VCaP (cell line): ENCODE measurements at regions not wholly inside any gene's neighbourhood (a gene's known extent, or its start where the extent isn't known, plus 50 kb on each side); places are given as distances from the start of the nearest gene placed in this dataset.

Source experiments
- H3K27ac ChIP-seq: fragments of 450-650 bp; 2 replicates; pipeline ENCODE4 v1.5.1; 2017
- TF ChIP-seq, protein P1 (sequence below): fragments of 450-650 bp; conservative IDR thresholded peaks from 2 replicates; pipeline ENCODE4 v1.5.1; 2017; ENCODE audit warnings: mild to moderate bottlenecking, moderate library complexity

DNA sequence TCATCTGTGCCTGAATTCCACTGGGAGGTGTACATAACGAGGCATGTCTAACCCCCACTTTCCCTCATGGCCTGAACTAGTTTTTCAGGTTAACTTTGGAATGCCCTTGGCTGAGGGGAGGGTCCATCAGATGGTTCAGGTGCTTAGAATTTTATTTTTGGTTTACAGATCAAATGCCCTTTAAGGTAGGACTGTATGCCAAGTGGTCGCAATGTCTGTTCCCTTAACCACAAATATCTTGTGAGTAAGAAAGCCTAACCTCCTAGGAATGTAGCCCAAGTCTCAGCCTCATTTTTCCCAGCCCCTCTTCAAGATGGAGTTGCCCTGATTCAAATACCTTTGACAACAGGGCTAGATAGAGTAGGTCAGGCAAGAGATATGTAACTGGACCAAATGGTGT is 78.4 kb downstream of the RNASET2 start:
- TF ChIP-seq, protein P1, sequence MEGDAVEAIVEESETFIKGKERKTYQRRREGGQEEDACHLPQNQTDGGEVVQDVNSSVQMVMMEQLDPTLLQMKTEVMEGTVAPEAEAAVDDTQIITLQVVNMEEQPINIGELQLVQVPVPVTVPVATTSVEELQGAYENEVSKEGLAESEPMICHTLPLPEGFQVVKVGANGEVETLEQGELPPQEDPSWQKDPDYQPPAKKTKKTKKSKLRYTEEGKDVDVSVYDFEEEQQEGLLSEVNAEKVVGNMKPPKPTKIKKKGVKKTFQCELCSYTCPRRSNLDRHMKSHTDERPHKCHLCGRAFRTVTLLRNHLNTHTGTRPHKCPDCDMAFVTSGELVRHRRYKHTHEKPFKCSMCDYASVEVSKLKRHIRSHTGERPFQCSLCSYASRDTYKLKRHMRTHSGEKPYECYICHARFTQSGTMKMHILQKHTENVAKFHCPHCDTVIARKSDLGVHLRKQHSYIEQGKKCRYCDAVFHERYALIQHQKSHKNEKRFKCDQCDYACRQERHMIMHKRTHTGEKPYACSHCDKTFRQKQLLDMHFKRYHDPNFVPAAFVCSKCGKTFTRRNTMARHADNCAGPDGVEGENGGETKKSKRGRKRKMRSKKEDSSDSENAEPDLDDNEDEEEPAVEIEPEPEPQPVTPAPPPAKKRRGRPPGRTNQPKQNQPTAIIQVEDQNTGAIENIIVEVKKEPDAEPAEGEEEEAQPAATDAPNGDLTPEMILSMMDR: no peak
- no peak overlapping the region for H3K27ac ChIP-seq

DNA sequence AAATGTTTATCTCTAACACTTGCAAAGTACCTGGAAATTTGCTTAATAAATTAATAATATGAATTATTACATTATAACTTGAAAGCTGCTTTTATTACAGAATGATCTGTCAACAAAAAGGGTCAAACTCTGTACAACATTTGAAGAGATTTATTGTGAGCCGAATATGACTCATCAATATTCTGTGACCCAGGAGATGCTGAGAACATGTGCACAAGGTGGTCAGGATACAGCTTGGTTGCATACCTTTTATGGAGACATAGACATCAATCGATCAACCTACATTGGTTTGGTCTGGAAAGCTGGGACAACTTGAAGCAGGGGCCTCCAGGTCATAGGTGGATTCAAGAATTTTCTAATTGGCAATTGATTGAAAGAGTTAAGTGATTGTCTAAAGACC is 79.0 kb downstream of the RNASET2 start:
- TF ChIP-seq, protein P1: no peak
- no peak overlapping the region for H3K27ac ChIP-seq

DNA sequence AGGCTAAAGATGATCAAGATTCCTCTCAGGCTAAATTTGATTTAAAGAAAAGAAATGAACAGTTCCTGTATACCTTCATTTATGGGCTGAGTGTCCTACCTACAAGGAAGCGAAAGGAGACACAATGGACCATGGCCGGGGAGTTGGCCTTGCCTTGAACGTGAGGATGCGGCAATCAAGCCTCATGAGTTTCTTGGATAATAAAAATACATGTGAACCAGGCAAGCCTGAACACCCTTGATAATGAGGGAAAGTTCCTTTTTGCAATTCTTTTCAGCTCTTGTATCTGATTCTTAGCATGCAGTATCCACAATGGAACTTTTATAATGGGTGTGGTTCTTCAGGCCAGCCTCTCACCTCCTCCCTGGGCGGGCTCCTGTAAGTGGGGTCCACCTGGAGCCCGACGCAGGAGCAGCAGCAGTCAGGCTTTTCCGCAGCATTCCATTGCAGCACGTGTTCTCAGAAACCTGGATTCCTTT is 83.8 kb downstream of the RNASET2 start:
- no peak overlapping the region for H3K27ac ChIP-seq
- TF ChIP-seq, protein P1: no peak

DNA sequence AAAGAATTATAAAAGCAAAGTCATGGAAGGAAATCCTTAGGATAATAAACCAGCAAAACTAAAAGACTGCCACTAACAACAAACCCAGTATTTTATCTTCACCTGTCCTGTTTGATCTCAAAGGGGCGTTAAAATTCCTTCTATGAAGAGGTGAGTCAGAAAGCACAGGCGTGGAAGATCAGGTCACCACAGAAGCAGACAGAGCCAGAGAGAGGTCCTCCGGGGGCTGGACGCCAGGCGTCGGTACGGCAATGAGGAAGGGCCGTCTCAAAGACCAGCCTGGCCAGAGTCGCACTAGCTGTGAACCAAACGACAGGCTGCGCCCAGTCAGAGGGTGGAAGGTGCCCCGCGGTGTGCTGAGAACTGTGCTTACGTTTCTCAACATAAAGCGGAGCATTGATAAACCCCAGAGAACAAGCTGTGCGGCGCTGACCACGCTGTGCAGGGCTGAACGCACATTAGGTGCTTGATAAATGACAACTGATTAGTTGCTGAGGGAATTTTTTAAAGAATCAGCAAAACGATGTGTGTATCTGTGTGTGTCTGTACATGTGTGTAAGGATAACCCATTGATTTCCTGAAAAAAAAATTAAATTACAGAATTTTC is 85.6 kb downstream of the RNASET2 start:
- TF ChIP-seq, protein P1: no peak
- no peak overlapping the region for H3K27ac ChIP-seq

DNA sequence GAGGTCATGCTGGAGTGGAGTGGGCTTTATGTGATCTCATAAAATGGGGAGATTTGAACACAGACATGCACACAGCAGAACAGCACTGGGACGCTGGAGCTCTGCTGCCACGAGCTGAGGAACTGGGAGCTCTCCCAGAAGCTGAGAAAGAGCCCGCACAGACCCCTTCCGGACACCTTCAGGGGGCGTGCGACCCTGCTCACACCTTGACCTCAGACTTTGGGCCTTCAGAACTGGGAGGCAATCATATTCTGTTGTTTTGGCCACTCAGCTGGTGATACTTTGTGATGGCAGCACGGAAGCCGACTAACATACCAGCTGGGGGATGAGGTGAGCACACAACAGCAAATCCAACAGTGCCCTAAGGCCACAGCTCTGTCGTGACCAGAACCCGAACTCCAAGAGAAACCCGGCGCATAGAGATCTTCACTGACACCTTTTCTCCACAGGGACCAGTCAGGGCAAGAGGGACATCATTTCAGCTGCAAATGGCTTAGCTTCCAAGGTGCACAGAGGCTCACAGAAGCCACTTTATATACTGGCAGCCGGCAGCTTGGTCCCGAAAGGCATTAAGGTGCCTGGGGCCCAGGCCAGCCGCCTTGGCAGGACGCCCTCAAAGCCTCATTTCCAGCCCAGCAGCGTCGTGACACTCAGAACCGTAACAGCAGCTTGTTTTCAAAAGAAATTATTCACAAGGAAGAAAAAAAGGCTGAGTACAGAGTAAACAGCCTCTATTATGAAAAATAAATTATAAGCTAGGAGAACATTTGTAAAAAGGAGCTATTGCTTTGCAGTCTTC is 89.3 kb downstream of the RNASET2 start:
- no peak overlapping the region for H3K27ac ChIP-seq
- TF ChIP-seq, protein P1: no peak

DNA sequence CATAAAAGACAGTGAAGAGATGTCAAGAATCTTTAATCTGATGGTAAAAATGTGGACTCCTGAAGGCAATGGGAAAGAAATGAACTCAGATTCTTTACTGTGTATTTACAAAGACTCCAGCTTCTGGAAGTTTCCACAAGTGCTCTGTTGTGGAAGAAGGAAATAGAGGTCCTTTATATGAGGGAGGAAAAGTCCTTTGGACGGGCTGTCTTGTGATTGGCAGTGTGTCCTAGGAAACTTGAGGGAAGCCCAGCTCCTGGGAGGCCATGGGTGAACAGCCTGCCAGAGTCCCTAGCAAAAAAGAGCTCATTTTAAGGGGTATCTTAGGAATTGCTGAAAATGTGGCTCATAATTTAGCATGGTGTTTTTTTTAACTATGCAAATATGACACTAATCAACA is 92.0 kb downstream of the RNASET2 start:
- TF ChIP-seq, protein P1: no peak
- H3K27ac ChIP-seq: no peak overlapping the region

DNA sequence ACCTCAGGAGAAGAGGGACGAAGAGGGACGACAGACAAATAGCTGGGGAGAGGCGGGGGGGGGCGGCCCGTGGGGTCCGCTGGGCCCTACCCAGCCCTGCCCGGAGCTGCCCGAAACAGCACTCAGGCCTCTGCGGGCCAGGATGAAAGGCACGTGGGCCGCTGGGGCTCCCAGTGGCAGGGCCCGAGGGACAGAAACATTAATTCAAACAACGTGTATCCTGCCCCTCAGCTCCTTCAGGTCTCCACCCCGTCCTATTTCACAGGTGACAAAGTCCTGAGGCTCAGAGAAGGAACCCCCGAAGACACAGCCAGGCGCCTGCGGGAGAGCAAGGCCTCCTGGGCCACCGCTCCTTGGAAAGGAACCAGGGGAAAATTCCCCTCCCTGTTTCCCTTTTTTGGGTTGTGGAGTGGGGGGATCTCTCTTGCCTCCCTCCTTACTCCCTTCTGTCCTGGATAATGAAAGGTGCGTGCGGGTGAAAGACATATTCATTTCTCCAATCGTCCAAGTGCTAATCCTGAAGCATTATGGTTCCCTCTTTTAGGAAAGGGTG is 93.3 kb downstream of the RNASET2 start:
- H3K27ac ChIP-seq: no peak overlapping the region
- TF ChIP-seq, protein P1: no peak
